ENCODE measurements at regions not wholly inside any gene's neighbourhood (a gene's known extent, or its start where the extent isn't known, plus 50 kb on each side); places are given as distances from the start of the nearest gene placed in this dataset.

- TF ChIP-seq GABPA (IDR thresholded peaks at IDR 0.05; ENCODE audit: borderline replicate concordance, insufficient read depth, low read length), result no peak
- no peak for TF ChIP-seq MAX (IDR thresholded peaks at IDR 0.05)
- TF ChIP-seq CTCF (IDR thresholded peaks at IDR 0.05; ENCODE audit: control extremely low read depth in 1 of 3, insufficient read depth in 1 of 3, low read depth in 1 of 3, low read length in 3 of 3), result no peak
- no peak for TF ChIP-seq POLR2A (IDR thresholded peaks at IDR 0.05; ENCODE audit: control extremely low read depth in 1 of 2, low read depth in 2 of 2, low read length in 2 of 2)
- no peak for TF ChIP-seq SP4 (IDR thresholded peaks at IDR 0.05; ENCODE audit: low read length)
Measured at GRCh38 chr6:103379272-103379671, 1480.4 kb downstream of the HACE1 start.

Data from H1 (cell line).